T follicular helper cell (primary cell): ENCODE measurements at regions not wholly inside any gene's neighbourhood (a gene's known extent, or its start where the extent isn't known, plus 50 kb on each side); places are given as distances from the start of the nearest gene placed in this dataset.
"Not testable (repeated sequence)": the region's sequence is repeated elsewhere in the genome, so short reads cannot be mapped to it uniquely, and the experiment has no call there.

Experiments used
- DNase-seq: peaks from one replicate; pipeline ENCODE4 v3.0.0-alpha.2; 2020; ENCODE audit warnings: low read depth

- no peak for DNase-seq
Measured at GRCh38 chr5:168123631-168124528, 167.6 kb upstream of the WWC1 start.

- DNase-seq: no peak
Measured at GRCh38 chr5:168125445-168126199, 165.8 kb upstream of the WWC1 start.

GRCh38 chr5:168126606-168127005 is 164.8 kb upstream of the WWC1 start:
- no peak for DNase-seq

GRCh38 chr5:168128111-168128510 is 163.3 kb upstream of the WWC1 start:
- DNase-seq: no peak

GRCh38 chr5:168128557-168128956 is 162.9 kb upstream of the WWC1 start:
- no peak for DNase-seq

GRCh38 chr5:168131519-168131918 is 159.9 kb upstream of the WWC1 start:
- DNase-seq: no peak

GRCh38 chr5:168132241-168132641 is 159.2 kb upstream of the WWC1 start:
- no peak for DNase-seq

- no peak for DNase-seq
Measured at GRCh38 chr5:168135897-168136296, 155.5 kb upstream of the WWC1 start.

- DNase-seq: no peak
Measured at GRCh38 chr5:168136340-168136739, 155.1 kb upstream of the WWC1 start.

GRCh38 chr5:168137265-168137664 is 154.2 kb upstream of the WWC1 start:
- no peak for DNase-seq

- no peak for DNase-seq
Measured at GRCh38 chr5:168140241-168140640, 151.2 kb upstream of the WWC1 start.

GRCh38 chr5:168142402-168142801 is 149.0 kb upstream of the WWC1 start:
- DNase-seq: no peak

GRCh38 chr5:168143521-168143920 is 147.9 kb upstream of the WWC1 start:
- DNase-seq: not testable (repeated sequence)

GRCh38 chr5:168147106-168147505 is 144.3 kb upstream of the WWC1 start:
- no peak for DNase-seq

GRCh38 chr5:168147568-168148360 is 143.7 kb upstream of the WWC1 start:
- DNase-seq: no peak

- DNase-seq: no peak
Measured at GRCh38 chr5:168151041-168151440, 140.4 kb upstream of the WWC1 start.

- no peak for DNase-seq
Measured at GRCh38 chr5:168152660-168153059, 138.8 kb upstream of the WWC1 start.

GRCh38 chr5:168153263-168153875 is 138.1 kb upstream of the WWC1 start:
- no peak for DNase-seq

GRCh38 chr5:168153876-168154270 is 137.6 kb upstream of the WWC1 start:
- DNase-seq: no peak

GRCh38 chr5:168155585-168155984 is 135.9 kb upstream of the WWC1 start:
- no peak for DNase-seq

GRCh38 chr5:168156170-168156569 is 135.3 kb upstream of the WWC1 start:
- no peak for DNase-seq

- no peak for DNase-seq
Measured at GRCh38 chr5:168157141-168157540, 134.3 kb upstream of the WWC1 start.
